GM18867 (cell line): ENCODE measurements at regions not wholly inside any gene's neighbourhood (a gene's known extent, or its start where the extent isn't known, plus 50 kb on each side); places are given as distances from the start of the nearest gene placed in this dataset.
"Not testable (repeated sequence)": the region's sequence is repeated elsewhere in the genome, so short reads cannot be mapped to it uniquely, and the experiment has no call there.

Source experiments
- ATAC-seq: cut with Tn5 transposase; IDR thresholded peaks from one replicate; pipeline ENCODE4 v1.9.1; 2021; ENCODE audit warnings: mild to moderate bottlenecking, moderate library complexity; ENCODE audit not compliant: unreplicated experiment

DNA sequence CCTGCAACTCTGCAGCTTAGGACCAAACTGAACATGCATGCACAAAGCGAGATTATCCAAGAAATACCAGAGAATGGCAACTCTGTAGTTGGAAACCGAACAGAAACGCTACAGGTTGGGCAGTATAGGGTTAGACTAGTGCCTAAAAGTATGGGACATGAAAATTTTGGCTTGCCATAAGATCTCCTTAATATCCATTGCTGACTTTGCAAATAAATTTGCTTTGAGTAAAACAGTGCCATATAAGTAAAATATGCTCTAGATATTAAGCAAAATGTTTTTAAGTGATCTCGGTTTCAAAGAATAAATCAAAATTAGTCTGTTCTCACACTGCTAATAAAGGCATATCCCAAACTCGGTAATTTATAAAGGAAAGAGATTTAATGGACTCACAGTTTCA lies 456.0 kb downstream of the PRDM9 start:
- ATAC-seq, result no peak

DNA sequence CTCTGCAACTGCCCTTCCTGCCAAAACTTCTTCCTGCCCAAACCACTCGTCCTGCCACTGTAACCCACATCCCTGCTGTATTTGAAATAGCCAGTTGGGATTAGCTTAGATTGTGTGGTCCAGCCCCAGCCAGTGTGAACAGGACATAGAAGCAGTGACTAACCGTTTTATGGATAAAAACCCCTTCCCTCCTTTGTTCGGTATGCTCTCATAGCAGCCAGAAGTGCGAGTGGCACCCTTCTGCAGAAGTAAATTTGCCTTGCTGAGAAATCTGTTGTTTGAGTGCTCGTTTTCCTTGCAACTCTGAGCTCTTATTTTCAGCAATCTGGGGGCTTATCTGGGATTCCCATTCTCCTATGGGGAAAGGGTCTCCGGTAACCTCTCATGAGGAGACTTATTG lies 470.0 kb downstream of the PRDM9 start:
- ATAC-seq, result no peak

DNA sequence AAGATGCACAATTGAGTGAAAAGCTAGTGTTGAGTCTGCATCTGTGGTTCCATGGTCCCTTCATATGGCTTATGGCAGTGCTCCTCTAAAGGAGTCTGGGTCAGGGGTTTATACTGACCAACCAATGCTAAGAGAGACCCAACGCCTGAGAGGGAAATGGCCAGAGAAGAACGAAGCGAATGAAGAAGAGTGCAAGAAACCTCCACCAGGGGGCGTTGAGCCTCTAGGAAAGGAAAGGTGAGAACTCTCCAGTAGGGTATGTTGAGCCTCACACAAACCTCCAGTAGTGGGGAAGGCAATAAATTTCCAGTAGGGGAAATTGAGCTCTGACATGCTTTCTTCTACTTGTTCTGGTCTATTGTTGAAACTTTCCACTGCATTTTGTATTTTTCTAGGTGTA lies 470.6 kb downstream of the PRDM9 start:
- no peak for ATAC-seq

DNA sequence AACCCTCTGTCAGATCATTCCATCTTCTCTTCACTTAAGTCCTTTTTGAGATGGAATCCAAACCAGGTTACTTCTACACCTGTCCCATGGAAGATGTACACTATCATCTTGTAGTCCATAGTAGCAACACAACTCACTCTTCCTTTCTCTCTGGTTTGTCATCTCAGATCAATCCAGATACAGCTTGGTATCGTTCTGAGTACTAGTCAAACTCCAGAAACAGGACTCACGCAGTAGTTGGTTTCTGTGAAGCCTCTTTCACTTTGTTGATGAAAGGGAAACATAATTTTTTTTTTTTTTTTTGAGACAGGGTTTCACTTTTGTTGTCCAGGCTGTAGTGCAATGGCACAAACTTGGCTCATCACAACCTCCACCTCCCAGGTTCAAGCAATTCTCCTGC lies 484.0 kb downstream of the PRDM9 start:
- ATAC-seq, result peak; percentile 94

DNA sequence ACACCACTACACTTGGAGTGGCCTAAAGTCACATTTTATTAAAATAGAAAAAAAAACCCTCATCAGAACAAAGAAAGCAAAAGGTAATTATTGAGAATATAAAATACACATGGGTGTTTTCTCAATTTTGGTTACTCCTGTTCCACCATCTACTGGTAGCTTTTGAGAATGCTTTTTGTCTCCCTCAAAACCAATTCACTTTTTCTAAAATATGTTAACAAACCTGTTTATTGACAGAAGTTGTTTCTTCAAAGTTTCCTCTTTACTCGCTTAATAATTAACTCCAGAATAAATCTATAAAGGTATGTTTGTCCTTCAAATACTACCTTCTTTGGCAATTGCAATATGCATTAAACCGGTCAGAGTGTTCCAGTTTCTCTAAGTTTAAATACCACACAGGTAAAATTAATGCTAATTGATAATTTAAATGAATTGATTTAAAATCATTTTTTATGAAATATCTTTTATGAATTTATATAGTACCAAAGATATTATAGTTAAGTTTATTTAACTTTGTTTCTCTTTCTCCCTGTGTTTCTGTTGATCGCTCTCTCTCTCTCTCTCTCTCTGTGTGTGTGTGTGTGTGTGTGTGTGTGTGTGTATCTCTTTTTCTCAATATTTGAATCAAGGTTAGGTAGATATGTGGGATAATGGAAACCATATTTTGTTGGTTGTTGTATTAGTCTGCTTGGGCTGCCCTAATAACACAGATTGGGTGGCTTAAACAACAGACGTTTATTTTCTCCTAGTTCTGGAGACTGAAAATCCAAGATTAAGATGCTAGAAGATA lies 487.4 kb downstream of the PRDM9 start:
- no peak for ATAC-seq

DNA sequence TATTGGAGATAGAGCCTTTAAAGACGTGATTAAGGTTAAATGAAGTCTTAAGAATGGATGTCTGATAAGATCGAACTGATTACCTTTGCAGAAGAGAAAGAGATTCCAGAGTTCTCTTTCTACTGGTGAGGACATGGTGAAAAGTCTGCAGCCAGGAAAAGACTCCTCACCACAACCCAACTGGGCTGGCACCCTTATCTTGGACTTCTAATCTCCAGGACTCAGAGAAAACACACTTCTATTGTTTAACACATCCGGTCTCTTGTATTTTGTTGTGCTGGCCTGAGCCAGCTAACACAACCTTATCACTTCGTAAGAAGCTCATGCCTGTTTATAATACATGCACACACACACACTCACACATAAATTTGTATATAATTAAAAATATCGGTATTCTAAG lies 489.1 kb downstream of the PRDM9 start:
- no peak for ATAC-seq

DNA sequence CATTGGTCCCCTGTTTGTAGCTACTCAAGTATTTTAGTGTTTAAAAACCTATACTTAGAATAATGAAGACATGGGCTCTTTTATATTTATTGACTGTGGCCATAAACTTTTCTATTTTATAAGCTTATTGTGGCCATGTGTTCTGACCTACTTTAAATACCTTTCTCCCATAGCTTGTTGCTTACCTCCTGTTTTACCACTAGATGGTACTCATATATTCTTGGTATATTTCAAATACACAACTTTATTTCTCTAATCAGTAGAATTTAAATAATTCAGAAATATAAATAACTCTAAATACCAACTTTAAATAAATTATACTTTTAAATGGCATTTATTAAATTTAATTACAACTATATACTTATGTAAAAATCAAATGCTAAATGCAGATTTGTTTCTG lies 498.0 kb downstream of the PRDM9 start:
- no peak for ATAC-seq

DNA sequence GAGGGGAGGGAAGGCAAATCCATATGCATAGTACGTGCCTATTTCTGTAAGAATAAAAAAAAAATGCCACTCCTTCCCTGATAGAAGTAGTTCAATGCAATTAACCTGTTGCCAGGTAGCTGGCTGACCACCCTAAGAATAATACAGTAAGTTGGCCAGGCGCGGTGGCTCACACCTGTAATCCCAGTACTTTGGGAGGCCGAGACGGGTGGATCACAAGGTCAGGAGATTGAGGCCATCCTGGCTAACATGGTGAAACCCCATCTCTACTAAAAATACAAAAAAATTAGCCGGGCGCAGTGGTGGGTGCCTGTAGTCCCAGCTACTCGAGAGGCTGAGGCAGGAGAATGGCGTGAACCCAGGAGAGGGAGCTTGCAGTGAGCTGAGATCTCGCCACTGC lies 510.3 kb downstream of the PRDM9 start:
- not testable (repeated sequence) for ATAC-seq

DNA sequence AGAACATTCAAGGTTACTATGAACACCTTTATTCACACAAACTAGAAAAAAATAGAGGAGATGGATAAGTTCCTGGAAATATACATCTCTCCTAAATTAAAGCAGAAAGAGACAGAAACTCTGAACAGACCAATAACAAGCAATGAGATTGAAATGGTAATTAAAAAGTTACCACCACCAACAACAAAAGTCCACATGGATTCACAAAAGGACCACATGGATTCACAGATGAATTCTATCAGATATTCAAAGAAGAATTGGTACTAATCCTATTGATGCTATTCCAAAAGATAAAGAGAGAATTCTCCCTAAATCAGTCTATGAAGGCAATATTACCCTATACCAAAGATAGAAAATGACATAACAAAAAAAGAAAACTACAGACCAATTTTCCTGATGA lies 518.9 kb downstream of the PRDM9 start:
- no peak for ATAC-seq

DNA sequence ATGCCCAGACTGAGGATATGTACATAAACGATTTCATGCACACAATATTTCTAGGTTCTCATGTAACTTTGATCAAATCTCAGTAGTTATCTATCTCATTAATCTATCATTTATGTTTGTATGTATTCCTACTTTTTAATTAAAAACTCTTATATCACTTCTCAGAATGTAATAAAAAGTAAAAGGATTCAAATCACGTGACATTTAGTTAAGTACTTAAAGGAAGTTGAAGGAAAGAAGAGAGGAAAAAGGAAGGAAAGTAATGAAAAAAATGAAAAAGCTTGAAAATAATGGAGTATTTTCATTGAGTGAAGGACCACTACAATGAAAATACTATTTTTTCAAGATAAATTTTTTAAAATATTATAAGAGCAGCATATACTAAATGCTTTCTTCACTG lies 535.3 kb downstream of the PRDM9 start:
- no peak for ATAC-seq

DNA sequence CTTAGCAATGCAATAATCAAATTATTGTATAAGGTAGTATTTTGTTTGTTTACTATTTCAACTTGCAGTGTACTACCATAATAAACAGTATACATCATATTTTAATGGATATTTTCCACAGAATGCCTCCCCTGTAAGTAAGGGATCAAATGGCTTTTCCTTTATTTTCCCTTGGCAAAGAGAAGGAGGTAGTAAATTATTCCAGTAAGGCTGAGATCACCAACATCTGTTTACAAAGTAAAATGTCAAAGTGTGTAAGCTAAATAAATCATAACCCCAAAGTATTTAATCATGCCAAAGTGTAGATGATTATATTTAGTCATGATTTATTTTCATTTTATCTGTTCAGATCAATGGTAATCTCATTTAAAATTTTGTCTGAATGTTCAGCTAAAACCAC lies 537.6 kb downstream of the PRDM9 start:
- no peak for ATAC-seq

DNA sequence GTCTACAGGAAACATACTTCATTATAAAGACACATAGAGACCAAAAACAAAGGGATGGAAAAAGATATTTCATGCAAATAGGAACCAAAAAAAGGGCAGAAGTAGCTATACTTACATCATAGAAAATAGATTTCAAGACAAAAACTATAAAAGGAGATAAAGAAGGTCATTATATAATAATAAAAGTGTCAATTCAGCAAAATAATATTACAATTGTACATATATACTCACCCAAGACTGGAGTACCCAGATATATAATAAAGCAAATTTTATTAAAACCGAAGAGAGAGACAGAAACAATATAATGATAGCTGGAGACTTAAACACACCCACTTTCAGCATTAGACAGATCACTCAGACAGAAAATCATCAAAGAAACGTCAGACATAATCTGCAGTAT lies 546.3 kb downstream of the PRDM9 start:
- no peak for ATAC-seq

DNA sequence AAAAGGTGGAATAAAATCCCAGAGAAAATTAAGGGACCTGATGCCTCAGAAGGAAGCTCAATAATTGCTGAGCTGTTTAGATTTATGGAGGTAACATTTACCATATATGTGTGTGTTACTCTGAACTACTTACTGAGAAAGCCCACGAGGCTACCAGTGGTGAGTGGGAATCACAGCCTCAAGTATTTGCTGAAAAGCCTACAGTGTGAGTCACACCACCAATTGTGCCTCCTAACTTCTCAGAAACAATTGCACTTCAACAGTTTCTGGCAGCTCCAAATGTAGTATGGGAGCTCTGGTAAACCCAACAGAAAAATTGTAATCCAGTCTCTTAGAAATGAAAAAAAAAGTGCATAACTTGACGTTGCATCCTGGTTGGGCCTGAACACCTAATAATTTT lies 551.6 kb downstream of the PRDM9 start:
- ATAC-seq, result no peak

DNA sequence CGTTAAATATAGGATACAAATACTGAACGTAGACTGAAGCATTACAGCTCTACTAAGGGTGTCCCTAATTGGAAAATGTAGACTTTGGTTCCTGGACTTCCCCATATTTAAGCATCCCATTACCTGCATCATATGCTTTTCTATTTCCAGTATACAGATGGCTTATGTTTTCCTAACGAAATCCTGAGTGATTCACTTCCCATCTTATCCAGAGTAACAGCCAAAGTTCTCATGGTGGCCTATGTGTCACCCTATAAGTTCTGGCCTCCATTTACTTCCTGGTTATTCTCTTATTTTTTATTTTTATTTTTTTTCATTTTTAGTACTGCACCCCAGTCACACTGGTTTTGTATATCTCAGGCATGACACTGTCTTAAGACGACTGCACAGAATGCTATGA lies 552.3 kb downstream of the PRDM9 start:
- ATAC-seq, result no peak

DNA sequence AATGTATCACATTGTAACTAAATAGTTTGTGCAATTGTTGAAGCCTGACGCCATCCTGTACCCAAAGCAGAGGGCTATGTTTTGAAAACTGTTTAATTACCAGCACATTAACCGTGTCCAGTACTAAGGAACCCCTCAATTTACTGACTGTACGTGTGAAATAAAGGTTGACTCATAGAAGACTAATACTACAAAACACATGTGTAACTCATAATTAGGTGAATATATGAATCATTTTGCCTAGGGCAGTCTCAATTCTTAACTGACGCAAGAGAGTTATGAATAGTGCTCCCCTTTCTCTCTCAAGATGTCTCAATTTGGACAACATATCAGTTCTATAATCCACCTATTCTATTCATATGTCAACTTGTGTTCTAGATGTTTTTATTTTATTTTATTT lies 558.4 kb downstream of the PRDM9 start:
- no peak for ATAC-seq

DNA sequence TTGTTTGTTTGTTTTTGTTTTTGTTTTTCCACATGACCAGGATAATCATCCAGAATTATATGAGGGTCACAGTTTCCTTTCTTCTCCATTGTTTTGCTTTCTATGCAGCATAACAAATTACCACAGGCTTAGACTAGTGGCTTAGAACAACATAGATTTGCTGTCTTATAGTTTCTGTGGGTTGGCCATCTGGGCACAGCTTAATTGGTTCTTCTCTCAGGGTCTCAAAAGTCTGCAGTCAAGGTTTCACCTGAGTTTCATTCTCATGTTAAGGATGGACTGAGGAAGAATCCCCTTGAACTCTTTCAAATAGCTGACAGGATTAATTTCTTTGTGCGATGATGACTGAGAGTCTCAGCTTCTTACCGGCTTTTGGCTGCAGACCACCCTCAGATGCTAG lies 559.8 kb downstream of the PRDM9 start:
- no peak for ATAC-seq

DNA sequence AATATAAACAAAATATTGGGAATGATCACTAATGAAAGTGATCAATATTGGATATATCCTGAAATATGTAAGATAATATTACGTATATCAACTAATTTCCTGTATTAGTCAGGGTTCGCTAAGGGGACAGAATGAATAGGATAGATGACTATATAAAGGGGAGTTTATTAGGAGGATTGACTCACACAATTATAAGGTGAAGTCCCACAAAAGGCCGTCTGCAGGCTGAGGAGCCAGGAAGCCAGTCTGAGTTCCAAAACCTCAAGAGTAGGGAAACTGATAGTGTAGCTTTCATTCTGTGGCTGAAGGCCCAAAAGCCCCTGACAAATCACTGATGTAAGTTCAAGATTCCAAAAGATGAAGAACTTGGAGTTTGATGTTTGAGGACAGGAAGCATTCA lies 561.1 kb downstream of the PRDM9 start:
- ATAC-seq, result no peak

DNA sequence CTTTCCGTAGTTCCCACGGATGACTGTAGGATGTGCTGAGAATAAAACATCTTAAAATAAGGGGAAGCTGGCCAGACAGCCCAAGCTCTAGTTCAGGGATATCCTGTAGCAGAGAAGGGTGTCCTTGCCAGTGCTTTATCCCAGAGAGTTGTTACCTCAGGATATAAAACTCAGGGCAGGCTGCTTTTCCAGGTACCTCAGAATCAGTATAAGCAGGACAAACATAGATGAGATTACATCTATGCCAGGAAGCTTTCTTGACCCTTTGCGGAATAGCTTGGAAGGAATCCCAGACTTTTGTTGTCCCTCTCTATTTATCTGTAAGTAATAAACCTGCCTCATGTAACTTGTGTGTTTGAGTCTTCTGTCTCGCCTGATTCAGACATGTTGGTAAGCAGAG lies 565.7 kb downstream of the PRDM9 start:
- no peak for ATAC-seq

DNA sequence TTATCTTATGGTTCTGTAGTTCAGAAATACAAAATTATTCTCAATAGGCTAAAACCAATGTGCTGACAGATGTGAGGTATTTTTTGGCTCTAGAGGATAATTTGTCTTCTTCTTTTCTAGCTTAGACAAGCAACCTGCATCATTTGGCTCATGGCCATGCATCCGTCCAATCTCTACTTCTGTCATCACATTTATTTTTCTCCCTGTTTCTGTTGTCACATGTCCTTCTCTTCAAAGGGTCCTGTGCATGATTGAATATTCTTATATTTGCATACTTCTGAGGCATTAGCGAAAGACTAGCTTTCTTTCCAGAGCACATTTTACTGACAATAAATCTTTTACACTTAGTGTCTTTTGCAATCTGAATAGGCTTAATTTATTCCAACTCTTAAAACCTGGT lies 564.7 kb downstream of the CDH10 start:
- no peak for ATAC-seq

DNA sequence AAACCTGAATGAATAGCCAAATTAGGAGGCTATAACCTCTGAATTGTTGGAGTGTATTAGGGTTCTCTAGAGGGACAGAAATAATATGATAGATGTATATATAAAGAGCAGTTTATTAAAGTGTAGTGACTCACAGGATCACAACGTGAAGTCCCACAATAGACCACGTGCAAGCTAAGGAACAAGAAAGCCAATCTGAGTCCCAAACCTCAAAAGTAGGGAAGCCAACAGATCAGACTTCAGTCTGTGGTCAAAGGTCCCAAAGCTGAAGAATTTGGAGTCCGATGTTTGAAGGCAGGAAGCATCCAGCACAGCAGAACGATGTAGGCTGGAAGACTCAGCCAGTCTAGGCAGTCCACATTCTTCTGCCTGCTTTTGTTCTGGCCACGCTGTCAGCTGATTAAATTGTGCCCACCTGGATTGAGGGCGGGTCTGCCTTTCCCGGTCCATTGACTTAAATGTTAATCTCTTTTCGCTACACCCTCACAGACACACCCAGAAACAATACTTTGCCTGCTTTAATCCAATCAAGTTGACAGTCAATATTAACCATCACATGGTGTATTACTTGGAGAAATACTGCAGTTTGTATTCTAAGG lies 550.6 kb downstream of the CDH10 start:
- no peak for ATAC-seq

DNA sequence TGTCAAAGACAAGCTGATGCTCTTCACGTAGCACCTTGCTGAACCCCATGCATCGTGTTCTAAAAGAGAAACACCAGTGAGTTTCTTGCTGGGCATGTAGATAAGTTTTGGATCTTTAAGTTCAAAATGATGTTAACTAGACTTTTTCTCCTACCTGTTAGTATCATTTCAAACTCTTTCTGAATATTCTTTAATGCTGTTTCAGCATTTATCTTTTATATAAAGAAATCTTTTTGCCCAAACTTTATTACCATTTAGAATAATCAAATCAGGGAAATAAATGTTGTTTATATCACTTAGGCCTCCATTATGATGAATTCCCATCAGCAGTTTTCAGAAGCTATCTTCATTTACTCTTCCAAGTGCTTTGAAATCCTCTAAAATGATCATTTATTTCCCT lies 542.8 kb downstream of the CDH10 start:
- no peak for ATAC-seq

DNA sequence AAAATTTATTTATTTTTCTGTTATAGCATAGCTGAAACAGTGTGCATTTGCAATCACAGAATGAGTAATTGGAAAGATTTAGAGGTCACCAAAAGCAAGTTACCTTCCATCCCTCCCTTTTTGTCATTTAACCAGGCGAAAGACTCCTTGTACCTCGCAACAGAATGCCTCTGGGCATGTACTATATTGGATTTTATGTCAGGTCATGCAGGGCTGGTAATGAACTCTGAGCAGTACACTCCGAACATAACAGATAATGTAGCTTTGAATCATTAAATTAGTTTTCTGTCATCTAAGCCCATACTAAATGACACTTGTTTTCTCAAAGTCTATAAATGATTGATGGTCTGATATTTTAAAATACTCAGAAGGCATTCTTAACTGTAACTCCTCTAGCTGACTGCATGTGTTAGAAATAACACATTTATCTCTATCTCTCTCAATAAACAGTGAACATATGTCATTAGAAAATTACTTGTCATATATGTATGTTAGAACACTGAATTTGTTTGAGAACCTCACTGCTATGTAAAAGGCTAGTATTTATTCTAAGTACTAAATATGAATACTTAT lies 541.2 kb downstream of the CDH10 start:
- ATAC-seq, result no peak
